Mucosa of descending colon (tissue), 3 donors: ENCODE measurements at regions not wholly inside any gene's neighbourhood (a gene's known extent, or its start where the extent isn't known, plus 50 kb on each side); places are given as distances from the start of the nearest gene placed in this dataset.

ENCODE experiments used
- ATAC-seq: fragments of 200-7000 bp; cut with Tn5 transposase; one replicate; pipeline ENCODE4 v1.9.1; 2020; ENCODE audit warnings: mild to moderate bottlenecking, moderate library complexity
- DNase-seq, 3 donors: peaks; one replicate each; pipeline ENCODE4 v3.0.0-alpha.2; 2020
- H3K36me3 ChIP-seq: fragments of 200-600 bp; one replicate; pipeline ENCODE4 v1.8.0; 2021; ENCODE audit warnings: low read depth, mild to moderate bottlenecking
- H3K4me1 ChIP-seq: fragments of 200-600 bp; one replicate; pipeline ENCODE4 v1.8.0; 2021; ENCODE audit warnings: low read depth, mild to moderate bottlenecking
- H3K4me3 ChIP-seq: fragments of 200-600 bp; one replicate; pipeline ENCODE4 v1.8.0; 2021; ENCODE audit warnings: mild to moderate bottlenecking
- H3K9me3 ChIP-seq: fragments of 200-600 bp; one replicate; pipeline ENCODE4 v1.8.0; 2021; ENCODE audit warnings: mild to moderate bottlenecking
- CTCF ChIP-seq: fragments of 200-600 bp; IDR thresholded peaks from one replicate; pipeline ENCODE4 v1.8.0; 2022; ENCODE audit warnings: antibody characterized with exemption, mild to moderate bottlenecking
- intact Hi-C, 2 donors: fragments of 100-400 bp; cut with DNase I in 1 of 2; cut with micrococcal nuclease in 1 of 2; formaldehyde crosslinking; loops; one replicate each; pipeline versions ENCODE4 v1.11.0 to v1.11.1; 2022; cut with DNase I, micrococcal nuclease
- donor health status: DM: no; HTN: no; CAD: no; lungs with moderate emphysema.
- donor health status: DM: no; HTN: no; CAD: no.
- donor health status: DM: no; HTN: yes; CAD: no.

- TF ChIP-seq CTCF: no peak
- Histone ChIP-seq H3K4me3 (no peak overlapping the region), H3K9me3 (no peaks in the 10 kb centered on the region), H3K36me3 (no peaks in the 10 kb centered on the region), H3K4me1 (no peaks in the 10 kb centered on the region)
- ATAC-seq: no peak
- DNase-seq: no peak
- intact Hi-C loops: no loop called here
Measured at GRCh38 chr3:153629148-153629547, 467.1 kb downstream of the RAP2B start.

GRCh38 chr3:153631102-153631501 is 469.1 kb downstream of the RAP2B start:
- no peak for ATAC-seq
- no peak overlapping the region for H3K4me3 ChIP-seq
- no peaks in the 10 kb centered on the region for H3K9me3 ChIP-seq
- intact Hi-C loops: no loop called here
- no peak for DNase-seq
- no peaks in the 10 kb centered on the region for H3K4me1 ChIP-seq
- H3K36me3 ChIP-seq: no peaks in the 10 kb centered on the region
- TF ChIP-seq CTCF: no peak

GRCh38 chr3:153631664-153632063 is 469.6 kb downstream of the RAP2B start:
- Histone ChIP-seq H3K9me3 (no peaks in the 10 kb centered on the region), H3K4me3 (no peak overlapping the region), H3K4me1 (no peaks in the 10 kb centered on the region), H3K36me3 (no peaks in the 10 kb centered on the region)
- intact Hi-C loops: no loop called here
- DNase-seq (no peak), ATAC-seq (no peak)
- no peak for TF ChIP-seq CTCF

- Histone ChIP-seq H3K36me3 (no peaks in the 10 kb centered on the region), H3K4me1 (no peaks in the 10 kb centered on the region), H3K4me3 (no peak overlapping the region), H3K9me3 (no peaks in the 10 kb centered on the region)
- DNase-seq: no peak
- intact Hi-C loops: no loop called here
- TF ChIP-seq CTCF: no peak
- no peak for ATAC-seq
Measured at GRCh38 chr3:153633407-153633806, 471.4 kb downstream of the RAP2B start.

- H3K36me3 ChIP-seq: no peaks in the 10 kb centered on the region
- no peak for TF ChIP-seq CTCF
- ATAC-seq (no peak), DNase-seq (no peak)
- no peaks in the 10 kb centered on the region for H3K4me1 ChIP-seq
- no peak overlapping the region for H3K4me3 ChIP-seq
- intact Hi-C loops: no loop called here
- H3K9me3 ChIP-seq: no peaks in the 10 kb centered on the region
Measured at GRCh38 chr3:153634683-153635082, 472.7 kb downstream of the RAP2B start.

- TF ChIP-seq CTCF: no peak
- DNase-seq (no peak), ATAC-seq (no peak)
- Histone ChIP-seq H3K4me1 (peaks cover 7% of the 10 kb centered on the region), H3K9me3 (no peaks in the 10 kb centered on the region), H3K4me3 (no peak overlapping the region), H3K36me3 (no peaks in the 10 kb centered on the region)
- intact Hi-C loops: no loop called here
Measured at GRCh38 chr3:153639631-153640030, 477.6 kb downstream of the RAP2B start.
